ENCODE measurements at regions not wholly inside any gene's neighbourhood (a gene's known extent, or its start where the extent isn't known, plus 50 kb on each side); places are given as distances from the start of the nearest gene placed in this dataset.
"Not testable (repeated sequence)": the region's sequence is repeated elsewhere in the genome, so short reads cannot be mapped to it uniquely, and the experiment has no call there.

DNA sequence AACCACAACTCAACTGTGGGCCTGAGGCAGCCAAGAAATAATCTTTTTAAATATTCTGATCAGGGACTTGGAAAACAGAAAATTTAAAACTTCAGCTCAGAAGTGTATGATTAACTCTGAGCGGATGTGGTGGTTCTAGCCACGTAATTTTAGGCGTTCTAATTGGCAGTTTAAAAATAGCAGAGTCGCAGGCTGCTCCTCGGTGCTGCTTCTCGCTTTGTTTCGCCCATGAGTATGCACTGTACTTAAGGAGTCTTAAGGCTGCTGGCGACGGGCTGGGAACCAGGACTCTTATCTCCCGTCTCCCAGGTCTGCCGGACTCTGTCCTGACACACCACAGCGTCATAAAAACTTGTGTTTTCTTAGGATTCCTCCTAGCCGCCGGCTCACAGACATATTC lies 113.4 kb upstream of the PELI2 start:
- Histone ChIP-seq H3K79me2 (ENCODE audit: insufficient read depth, low read length) (no peaks in the 10 kb centered on the region), H3K27me3 (ENCODE audit: low read length) (no peaks in the 10 kb centered on the region), H4K20me1 (ENCODE audit: low read depth, low read length) (no peaks in the 10 kb centered on the region), H3K36me3 (ENCODE audit: low read length) (no peaks in the 10 kb centered on the region), H3K4me3 (ENCODE audit: insufficient read depth, low read length, poor library complexity, severe bottlenecking) (no peak overlapping the region), H3K4me2 (ENCODE audit: low read depth, low read length, poor library complexity, severe bottlenecking) (no peak overlapping the region), H2AFZ (ENCODE audit: low read depth, low read length, severe bottlenecking) (no peak overlapping the region), H3K9me3 (ENCODE audit: insufficient read depth, low read length) (no peaks in the 10 kb centered on the region), H3K27ac (ENCODE audit: low read depth, low read length) (no peak overlapping the region), H3F3A (ENCODE audit: insufficient read depth) (no peaks in the 10 kb centered on the region), H3K9ac (ENCODE audit: low read length) (no peak overlapping the region), H3K9me2 (replicated peaks; ENCODE audit: insufficient read depth, low read length) (no peaks in the 10 kb centered on the region)
- no peak for TF ChIP-seq EZH2phosphoT487 (conservative IDR thresholded peaks at IDR 0.05; ENCODE audit: low read length)
- TF ChIP-seq, protein P1, sequence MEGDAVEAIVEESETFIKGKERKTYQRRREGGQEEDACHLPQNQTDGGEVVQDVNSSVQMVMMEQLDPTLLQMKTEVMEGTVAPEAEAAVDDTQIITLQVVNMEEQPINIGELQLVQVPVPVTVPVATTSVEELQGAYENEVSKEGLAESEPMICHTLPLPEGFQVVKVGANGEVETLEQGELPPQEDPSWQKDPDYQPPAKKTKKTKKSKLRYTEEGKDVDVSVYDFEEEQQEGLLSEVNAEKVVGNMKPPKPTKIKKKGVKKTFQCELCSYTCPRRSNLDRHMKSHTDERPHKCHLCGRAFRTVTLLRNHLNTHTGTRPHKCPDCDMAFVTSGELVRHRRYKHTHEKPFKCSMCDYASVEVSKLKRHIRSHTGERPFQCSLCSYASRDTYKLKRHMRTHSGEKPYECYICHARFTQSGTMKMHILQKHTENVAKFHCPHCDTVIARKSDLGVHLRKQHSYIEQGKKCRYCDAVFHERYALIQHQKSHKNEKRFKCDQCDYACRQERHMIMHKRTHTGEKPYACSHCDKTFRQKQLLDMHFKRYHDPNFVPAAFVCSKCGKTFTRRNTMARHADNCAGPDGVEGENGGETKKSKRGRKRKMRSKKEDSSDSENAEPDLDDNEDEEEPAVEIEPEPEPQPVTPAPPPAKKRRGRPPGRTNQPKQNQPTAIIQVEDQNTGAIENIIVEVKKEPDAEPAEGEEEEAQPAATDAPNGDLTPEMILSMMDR (IDR thresholded peaks at IDR 0.05; ENCODE audit: insufficient read depth, low read length, poor library complexity, severe bottlenecking): no peak

DNA sequence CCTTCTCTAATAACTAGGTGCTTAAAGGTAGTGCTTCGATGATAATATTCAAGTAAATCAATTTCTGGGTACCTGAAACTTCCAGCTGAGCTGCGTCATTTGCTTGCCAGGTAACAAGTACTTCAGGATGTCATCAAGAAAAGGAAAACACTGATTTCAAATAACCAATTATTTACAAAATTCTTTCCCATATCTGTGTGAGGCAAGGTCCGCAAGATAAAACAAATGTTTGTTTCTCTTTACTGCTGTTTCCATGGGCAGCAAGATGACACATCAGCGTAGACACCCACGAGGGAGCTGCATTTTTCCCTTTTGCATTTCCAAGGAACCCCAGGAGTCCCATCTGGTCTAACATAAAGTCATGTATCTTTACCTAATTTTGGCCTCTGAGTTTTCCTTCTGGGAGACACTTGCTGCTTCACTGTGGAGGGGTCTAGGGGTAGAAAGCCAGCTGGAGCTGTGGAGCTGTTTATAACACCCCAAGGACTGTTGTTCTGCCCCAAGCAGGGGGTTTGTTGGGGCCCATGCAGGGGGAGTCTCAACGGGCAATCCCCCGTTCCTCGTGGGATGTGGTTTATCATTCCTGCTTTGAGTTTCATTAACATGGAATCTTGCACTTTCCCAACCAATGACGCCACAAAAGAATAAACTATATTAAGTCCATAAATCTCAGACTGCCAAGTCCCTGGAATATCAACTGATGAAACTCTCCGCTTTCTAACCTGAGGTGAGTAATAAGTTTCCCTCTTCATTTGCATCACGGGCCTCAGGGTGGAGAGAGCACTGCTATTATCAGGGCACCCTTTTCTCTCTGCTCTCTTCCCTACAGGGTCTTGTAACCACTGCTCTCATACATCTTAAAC lies 112.8 kb upstream of the PELI2 start:
- Histone ChIP-seq H3K9ac (ENCODE audit: low read length) (no peak overlapping the region), H3K36me3 (ENCODE audit: low read length) (no peaks in the 10 kb centered on the region), H3K79me2 (ENCODE audit: insufficient read depth, low read length) (no peaks in the 10 kb centered on the region), H4K20me1 (ENCODE audit: low read depth, low read length) (no peaks in the 10 kb centered on the region), H3K4me2 (ENCODE audit: low read depth, low read length, poor library complexity, severe bottlenecking) (no peak overlapping the region), H2AFZ (ENCODE audit: low read depth, low read length, severe bottlenecking) (no peak overlapping the region), H3K9me2 (replicated peaks; ENCODE audit: insufficient read depth, low read length) (no peaks in the 10 kb centered on the region), H3K4me3 (ENCODE audit: insufficient read depth, low read length, poor library complexity, severe bottlenecking) (no peak overlapping the region), H3F3A (ENCODE audit: insufficient read depth) (no peaks in the 10 kb centered on the region), H3K27ac (ENCODE audit: low read depth, low read length) (no peak overlapping the region), H3K9me3 (ENCODE audit: insufficient read depth, low read length) (no peaks in the 10 kb centered on the region), H3K27me3 (ENCODE audit: low read length) (no peaks in the 10 kb centered on the region)
- no peak for TF ChIP-seq EZH2phosphoT487 (conservative IDR thresholded peaks at IDR 0.05; ENCODE audit: low read length)
- TF ChIP-seq, protein P1 (IDR thresholded peaks at IDR 0.05; ENCODE audit: insufficient read depth, low read length, poor library complexity, severe bottlenecking): no peak

DNA sequence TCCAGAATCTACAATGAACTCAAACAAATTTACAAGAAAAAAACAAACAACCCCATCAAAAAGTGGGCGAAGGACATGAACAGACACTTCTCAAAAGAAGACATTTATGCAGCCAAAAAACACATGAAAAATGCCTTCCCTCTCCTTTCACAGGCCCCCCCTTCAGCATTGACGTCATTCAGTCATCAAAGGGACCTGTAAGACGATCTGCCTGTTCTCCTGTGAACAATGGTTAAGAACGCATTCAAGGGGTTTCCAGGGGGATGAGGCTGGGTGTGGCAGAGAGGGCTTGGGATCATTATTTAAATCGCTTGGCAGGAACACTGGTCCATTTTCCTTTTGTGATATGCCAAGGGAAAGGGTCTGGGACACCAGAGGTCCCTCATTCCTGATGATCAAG lies 110.7 kb upstream of the PELI2 start:
- H3K9ac ChIP-seq (ENCODE audit: low read length); H3K9me2 ChIP-seq (replicated peaks; ENCODE audit: insufficient read depth, low read length); H2AFZ ChIP-seq (ENCODE audit: low read depth, low read length, severe bottlenecking); H3K4me2 ChIP-seq (ENCODE audit: low read depth, low read length, poor library complexity, severe bottlenecking); H3F3A ChIP-seq (ENCODE audit: insufficient read depth); H3K79me2 ChIP-seq (ENCODE audit: insufficient read depth, low read length); H4K20me1 ChIP-seq (ENCODE audit: low read depth, low read length); H3K36me3 ChIP-seq (ENCODE audit: low read length); H3K9me3 ChIP-seq (ENCODE audit: insufficient read depth, low read length); H3K4me3 ChIP-seq (ENCODE audit: insufficient read depth, low read length, poor library complexity, severe bottlenecking); H3K27ac ChIP-seq (ENCODE audit: low read depth, low read length); H3K27me3 ChIP-seq (ENCODE audit: low read length): not testable (repeated sequence)

DNA sequence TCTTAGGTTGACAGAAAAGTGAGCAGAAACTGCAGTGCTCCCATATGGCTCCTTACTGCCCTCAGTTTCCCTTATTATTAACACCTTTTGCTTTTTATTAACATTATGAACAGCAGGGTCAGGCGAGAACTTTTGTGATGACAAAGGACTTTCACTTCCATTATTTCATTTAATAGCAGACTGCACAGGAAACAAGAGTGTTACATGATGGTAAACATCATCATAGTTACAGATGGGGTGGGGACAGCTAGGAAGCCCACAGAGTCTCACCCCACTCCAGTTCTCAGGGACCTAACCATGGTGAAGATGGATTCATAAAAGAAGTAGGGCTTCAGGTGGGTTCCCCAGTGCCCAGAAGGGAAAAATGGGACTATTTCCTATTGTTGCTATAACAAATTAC lies 110.1 kb upstream of the PELI2 start:
- Histone ChIP-seq H3K9me2 (replicated peaks; ENCODE audit: insufficient read depth, low read length) (no peaks in the 10 kb centered on the region), H3K79me2 (ENCODE audit: insufficient read depth, low read length) (no peaks in the 10 kb centered on the region), H3K9ac (ENCODE audit: low read length) (no peak overlapping the region), H3K9me3 (ENCODE audit: insufficient read depth, low read length) (no peaks in the 10 kb centered on the region), H3K27ac (ENCODE audit: low read depth, low read length) (no peak overlapping the region), H3K27me3 (ENCODE audit: low read length) (no peaks in the 10 kb centered on the region), H4K20me1 (ENCODE audit: low read depth, low read length) (no peaks in the 10 kb centered on the region), H3K4me2 (ENCODE audit: low read depth, low read length, poor library complexity, severe bottlenecking) (no peak overlapping the region), H3K4me3 (ENCODE audit: insufficient read depth, low read length, poor library complexity, severe bottlenecking) (no peak overlapping the region), H3K36me3 (ENCODE audit: low read length) (no peaks in the 10 kb centered on the region), H3F3A (ENCODE audit: insufficient read depth) (no peaks in the 10 kb centered on the region), H2AFZ (ENCODE audit: low read depth, low read length, severe bottlenecking) (no peak overlapping the region)
- TF ChIP-seq, protein P1 (IDR thresholded peaks at IDR 0.05; ENCODE audit: insufficient read depth, low read length, poor library complexity, severe bottlenecking): no peak

DNA sequence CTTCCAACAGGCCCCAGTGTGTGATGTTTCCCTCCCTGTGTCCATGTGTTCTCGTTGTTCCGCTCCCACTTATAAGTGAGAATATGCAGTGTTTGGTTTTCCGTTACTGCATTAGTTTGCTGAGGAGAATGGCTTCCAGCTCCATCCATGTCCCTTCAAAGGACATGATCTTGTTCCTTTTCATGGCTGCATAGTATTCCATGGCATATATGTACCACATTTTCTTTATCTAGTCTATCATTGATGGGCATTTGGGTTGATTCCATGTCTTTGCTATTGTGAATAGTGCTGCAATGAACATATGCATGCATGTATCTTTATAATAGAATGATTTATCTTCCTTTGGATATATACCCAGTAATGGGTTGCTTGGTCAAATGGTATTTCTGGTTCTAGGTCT lies 109.5 kb upstream of the PELI2 start:
- H3K36me3 ChIP-seq (ENCODE audit: low read length); H3K9me2 ChIP-seq (replicated peaks; ENCODE audit: insufficient read depth, low read length); H4K20me1 ChIP-seq (ENCODE audit: low read depth, low read length); H3K9me3 ChIP-seq (ENCODE audit: insufficient read depth, low read length); H3K79me2 ChIP-seq (ENCODE audit: insufficient read depth, low read length); H3K27me3 ChIP-seq (ENCODE audit: low read length); H3K4me2 ChIP-seq (ENCODE audit: low read depth, low read length, poor library complexity, severe bottlenecking); H3K27ac ChIP-seq (ENCODE audit: low read depth, low read length); H3K4me3 ChIP-seq (ENCODE audit: insufficient read depth, low read length, poor library complexity, severe bottlenecking); H3F3A ChIP-seq (ENCODE audit: insufficient read depth); H3K9ac ChIP-seq (ENCODE audit: low read length); H2AFZ ChIP-seq (ENCODE audit: low read depth, low read length, severe bottlenecking): not testable (repeated sequence)
